Stimulated activated CD4-positive, alpha-beta T cell treated with anti-CD3 and anti-CD28 coated beads, Interleukin-4, amount 100 ng/mL, for 1 hour (primary cell): ENCODE measurements at regions not wholly inside any gene's neighbourhood (a gene's known extent, or its start where the extent isn't known, plus 50 kb on each side); places are given as distances from the start of the nearest gene placed in this dataset.
"Not testable (repeated sequence)": the region's sequence is repeated elsewhere in the genome, so short reads cannot be mapped to it uniquely, and the experiment has no call there.

Experiments used
- DNase-seq: peaks from one replicate; pipeline ENCODE4 v3.0.0-alpha.2; 2020

DNA sequence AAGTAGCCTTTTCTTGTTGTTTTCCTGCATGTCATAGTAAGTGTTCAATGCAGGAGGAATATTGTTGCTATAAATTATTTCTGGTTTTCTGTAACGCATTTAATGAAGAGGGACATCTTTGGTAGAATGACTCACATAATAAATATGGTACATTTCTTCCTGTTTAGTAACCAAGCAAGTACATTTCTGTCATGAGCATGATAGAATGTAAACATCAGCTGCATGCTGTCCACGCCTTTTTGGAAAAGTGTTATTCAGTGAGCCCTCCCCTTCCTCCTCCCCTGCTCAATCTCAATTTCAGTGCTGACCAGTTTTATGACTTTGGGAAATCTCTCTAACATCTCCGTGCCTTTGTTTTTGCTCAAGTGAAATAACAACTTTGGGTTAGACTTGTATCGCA, 664.0 kb downstream of the XPNPEP1 start:
- no peak for DNase-seq

DNA sequence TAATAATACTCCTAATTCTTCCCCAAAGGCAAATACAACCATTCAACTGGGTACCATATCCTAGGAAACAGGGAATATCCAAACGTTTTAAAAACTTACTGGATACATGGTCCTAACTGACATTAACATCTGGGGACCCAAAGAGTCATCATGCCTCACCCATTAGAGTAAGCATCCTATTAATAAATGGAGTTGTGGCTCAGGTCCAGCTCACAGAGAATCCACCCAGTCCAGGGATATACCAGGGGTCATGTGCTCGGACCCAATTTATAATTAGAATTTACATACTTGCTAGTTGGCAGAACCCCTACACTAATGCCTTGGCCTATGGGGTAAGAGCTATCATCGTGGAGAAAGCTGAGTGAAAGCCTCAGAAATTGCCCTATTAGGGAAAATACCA, 670.0 kb downstream of the XPNPEP1 start:
- no peak for DNase-seq

DNA sequence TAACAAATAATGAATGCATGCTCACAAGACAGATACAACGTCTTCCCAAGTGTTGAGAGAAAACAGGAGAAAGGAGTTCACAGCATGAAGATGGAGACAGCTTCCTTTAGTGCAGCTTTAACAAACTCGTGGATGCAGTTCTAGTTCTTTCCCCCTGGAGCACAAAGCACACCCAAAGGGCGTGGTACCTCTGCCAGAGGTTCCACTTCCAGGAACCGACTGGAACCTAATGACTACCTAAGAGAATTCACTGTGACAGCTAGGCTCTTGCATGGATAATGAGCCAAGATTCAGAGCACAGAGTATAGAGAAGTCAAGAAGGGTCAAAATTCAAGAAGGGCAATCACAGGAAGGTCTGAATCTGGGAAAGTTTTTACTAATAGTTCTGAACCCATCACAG, 673.2 kb downstream of the XPNPEP1 start:
- DNase-seq = no peak

DNA sequence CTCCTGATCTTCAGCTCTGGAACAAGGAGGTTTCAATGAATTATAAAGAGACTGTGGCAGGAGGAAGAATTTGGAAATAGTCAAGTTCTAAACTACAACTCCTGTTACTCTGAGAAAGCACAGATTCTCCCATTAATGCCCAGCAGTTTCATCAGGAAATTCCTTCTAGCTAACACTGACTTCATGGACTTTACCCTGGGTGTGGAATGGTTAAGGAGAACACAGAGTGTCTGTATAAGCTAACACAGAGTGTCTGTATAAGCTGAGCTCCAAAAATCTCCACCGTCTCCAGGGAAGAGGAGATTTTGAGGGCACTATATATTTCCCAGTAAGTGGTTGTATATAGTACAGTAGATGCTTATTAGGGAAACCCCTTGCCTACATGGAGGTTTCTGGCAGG, 675.5 kb downstream of the XPNPEP1 start:
- DNase-seq = no peak

DNA sequence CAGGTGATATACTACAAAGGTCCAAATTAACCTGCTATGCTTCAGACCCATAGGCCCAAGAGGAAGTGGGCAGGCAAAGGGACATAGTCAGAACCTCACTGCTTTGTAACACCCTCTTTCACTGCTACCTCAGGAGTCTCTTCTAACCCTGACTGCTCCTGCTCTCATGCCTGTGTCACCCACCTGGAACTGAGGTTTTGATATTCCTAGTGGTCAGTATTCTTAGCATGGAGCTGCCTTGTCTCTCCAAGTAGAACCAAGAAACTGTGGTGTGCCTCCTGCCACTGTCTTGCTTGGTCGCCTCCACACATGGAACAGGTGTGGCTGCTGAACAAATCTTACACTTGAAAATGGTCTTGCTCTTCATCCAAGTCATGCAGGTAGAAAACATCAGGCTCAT, 677.5 kb downstream of the XPNPEP1 start:
- no peak for DNase-seq

DNA sequence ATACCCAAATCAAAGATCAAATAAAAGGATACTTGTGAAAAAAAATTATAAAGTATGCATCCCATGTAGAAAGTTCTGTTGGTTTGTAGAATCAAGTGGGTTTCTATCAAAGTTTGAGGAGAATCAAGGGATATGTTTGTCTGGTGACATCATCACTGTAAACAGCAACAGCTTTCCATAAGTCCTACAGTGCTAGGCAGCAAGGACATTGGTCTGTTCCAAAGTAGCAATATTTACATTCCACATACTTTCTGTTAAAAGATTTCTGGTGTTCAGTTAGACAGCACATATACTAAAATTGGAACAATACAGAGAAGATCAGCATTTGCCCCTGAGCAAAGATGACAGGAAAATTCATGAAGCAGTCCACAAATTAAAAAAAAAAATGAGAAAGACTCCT, 683.9 kb downstream of the XPNPEP1 start:
- DNase-seq = no peak

DNA sequence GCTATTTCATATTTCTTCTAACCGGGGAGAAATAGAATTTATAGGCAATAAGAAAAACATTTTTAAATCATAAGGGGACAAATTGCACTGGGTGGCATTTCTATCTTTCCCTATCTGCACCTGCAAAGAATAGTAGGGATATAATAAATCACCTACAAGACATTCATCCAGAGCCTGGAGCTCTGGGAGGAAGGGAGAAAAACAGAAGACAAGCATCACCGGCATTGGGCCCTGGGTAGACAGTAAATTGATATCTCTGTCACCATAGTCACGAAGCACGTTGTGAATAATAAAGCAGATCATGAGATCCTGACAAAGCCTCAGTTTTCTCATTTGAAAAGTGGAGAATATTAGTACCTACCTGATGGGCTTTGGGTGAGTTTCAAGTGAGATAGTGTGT, 685.6 kb downstream of the XPNPEP1 start:
- no peak for DNase-seq

DNA sequence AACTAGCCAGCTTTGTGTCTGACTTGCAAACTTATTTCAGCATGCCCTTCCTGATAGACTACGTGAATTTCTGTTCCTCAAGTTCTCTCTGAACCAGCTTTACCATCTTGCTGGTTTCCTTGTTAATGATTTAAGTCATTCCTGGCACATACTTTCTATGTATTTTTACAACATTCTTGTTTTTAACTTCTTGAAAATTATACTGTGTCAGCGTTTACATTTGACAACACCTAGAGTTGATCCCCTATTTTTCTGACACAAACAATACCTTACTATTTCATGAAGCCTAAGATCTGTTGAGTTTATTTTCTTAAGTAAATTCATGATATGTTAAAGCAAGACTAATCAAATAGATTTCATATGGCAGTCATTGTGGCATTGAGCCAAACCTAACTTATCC, 686.3 kb downstream of the XPNPEP1 start:
- no peak for DNase-seq

DNA sequence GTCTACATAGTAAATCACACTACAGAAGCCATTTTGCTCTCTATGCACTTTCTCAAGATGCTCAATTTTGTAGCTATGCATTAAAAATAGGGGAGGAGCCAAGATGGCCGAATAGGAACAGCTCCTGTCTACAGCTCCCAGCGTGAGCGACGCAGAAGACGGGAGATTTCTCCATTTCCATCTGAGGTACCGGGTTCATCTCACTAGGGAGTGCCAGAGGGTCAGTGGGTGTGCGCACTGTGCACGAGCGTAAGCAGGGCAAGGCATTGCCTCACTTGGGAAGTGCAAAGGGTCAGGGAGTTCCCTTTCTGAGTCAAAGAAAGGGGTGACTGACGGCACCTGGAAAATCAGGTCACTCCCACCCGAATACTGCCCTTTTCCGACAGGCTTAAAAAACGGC, 699.8 kb downstream of the XPNPEP1 start:
- not testable (repeated sequence) for DNase-seq

DNA sequence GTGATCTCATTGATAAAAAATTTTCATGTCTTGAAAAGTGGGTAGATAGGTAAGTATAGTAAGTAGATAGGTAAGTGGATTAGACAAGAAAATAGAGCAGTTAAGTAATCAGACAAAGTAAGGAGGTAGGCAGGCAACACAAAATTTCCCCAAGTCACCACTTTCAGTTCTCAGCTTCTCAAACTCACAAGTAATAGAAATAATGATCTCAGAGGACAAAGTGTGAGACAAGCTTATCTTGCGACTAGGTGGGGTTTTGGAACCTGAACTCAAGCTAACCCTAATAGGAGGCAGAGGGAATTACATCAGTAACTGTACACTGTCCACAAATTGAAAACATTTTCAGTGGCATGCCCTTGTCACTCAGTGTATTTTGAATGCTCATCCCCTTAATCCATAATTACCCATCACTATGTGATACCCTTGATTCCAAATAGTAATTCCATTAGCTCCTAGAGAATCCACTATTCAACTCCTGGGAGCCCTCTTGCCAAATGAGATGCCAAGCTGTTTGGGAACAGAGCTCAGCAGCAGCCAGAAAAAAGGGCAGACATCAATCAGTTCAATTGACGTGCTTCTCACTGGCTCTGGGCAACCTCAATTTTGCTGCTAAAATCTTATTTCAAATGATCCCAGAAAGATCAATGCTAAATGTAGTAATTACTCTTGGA, 703.2 kb downstream of the XPNPEP1 start:
- DNase-seq = no peak

DNA sequence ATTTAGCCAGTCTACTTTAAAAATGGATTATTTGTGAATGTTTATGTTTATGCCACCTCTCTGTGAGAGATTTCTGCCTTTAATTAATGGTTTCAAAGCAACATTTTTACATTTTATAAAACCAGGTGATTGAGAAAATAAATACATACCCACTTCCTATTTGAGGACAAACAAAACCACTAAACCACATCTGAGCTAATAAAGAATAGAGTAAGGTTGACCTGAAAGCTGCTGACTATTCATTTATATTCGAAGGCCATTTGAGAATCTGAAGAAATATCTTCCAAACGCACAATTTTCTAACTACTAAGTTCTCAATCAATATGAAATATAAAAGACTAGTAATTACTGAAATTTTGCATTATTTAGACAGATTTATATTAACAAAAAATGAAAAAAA, 705.1 kb downstream of the XPNPEP1 start:
- no peak for DNase-seq

DNA sequence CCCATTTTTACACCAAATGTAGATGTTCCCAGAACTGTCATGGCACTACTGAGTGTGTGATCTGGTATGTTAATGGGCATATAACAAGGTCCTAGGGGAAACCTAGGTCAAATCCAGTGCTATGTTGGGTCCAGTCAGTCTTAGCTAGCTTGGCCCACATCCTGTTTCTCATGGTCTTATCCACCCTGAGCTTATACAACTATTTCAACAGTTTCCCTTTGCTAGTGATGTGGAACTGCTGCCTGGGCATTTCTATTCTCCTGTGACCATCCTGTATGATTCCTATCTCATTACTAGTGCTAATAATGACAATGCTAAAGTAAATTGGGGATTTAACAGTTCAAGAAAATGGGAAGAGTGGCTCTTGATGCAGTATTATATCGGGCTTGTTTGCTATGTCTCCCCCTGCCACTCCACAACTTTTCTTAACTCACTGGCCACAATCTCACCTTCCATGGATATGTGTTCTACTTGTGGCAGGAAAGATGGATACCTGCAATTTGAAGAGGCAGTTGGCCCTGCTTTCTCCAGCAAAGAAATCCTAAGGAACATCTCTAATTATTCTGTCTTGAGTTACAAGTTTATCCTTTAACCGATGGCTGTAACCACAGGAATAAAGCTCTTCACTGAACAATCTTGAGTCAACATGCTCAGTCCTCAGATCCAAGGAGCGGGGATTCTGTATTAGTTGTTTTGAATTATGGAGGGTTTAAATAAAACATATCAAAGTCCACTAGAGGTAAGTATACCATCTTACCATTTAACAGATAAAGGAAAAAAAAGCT, 707.8 kb downstream of the XPNPEP1 start:
- DNase-seq = no peak

DNA sequence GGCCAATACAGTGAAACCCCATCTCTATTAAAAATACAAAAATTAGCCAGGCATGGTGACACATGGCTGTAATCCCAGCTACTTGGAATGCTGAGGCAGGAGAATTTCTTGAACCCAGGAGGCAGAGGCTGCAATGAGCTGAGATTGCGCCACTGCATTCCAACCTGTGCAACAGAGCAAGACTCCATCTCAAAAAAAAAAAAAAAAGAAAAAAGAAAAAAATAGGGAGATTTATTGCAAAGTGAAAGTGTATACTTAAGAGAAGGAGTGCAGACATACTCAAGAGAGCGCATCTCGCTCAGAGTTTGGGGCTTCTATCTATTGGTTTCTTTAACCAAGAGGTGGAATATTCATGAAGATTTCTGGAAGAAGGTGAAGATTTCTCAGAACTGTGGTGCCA, 708.4 kb downstream of the XPNPEP1 start:
- DNase-seq = not testable (repeated sequence)

DNA sequence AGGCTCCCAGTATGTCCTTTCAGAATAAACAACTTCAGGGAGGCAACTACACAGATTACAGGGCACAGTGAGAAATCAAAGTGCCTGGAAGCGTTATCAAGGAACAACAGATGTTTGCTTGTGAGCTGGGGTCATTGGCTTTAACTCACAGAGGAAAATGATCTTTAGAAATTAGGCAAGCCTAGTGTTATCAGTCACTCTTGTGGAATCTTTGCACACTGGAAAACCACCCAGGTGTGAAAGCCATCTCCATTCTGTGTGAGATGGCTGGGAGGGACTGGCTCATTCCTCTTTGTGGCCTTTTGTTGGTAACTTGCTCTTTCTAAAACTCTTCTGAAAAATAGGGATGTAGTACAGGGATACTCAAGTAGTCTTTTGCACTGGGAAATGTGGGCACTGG, 716.0 kb downstream of the XPNPEP1 start:
- DNase-seq = no peak

DNA sequence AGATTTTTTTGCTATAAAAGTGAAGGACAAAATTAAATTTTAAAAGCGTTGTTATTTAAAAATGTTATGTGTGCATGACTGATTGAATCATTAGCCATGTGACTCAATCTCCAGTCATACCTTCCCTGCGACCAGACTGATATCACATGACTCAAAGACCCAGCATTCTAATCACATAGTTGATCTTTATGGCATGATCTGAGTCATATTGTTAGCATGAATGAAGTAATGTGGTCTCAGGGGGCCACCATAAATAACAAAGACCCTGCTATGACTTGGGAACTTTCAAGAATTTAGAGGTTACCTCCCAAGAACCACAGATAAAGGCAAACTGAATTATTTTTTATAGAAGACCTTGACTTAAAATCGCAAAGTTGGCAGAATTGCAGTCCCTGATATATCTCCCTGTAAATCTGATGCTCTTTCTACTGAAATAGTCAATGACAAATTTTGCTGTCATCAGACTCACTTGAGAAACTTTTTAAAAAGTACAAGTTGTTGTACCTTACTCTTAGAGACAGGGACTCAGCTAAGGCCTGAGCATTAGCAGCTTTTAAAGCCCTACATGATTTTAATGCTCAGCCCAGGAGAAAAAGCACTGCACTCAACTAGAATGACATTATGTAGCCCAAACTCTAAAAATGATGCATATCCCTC, 717.3 kb downstream of the XPNPEP1 start:
- no peak for DNase-seq

DNA sequence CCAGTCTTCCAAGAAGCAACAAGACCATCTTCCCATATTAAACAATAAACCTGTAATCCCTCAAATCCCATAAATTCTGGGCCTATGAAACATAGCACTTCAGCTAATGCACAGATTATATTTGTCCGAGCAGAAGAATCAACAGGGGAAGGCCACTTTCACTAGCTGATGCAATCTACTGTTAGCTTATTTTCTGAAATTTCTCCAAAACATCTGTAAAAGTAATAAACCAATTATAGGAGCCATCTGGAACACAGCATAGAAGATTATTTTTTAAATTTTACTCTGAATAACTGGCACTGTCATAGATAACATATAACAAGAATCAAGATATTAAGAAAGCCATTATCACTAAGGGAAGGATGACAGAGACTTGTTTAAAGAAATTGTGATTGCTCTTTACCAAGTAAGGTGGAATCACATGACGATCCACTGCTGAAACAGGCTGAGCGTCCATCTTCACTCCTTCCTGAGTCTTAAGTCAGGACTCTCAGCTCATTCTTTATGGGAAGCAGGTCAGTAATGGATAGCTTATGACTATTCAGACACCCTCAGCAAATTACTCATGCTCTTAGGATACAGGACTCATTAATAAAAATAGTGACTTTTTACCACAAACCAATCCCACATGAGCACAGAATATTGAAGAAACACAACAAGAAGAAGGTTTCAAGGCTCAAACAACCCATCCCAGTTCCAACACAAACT, 719.5 kb downstream of the XPNPEP1 start:
- no peak for DNase-seq

DNA sequence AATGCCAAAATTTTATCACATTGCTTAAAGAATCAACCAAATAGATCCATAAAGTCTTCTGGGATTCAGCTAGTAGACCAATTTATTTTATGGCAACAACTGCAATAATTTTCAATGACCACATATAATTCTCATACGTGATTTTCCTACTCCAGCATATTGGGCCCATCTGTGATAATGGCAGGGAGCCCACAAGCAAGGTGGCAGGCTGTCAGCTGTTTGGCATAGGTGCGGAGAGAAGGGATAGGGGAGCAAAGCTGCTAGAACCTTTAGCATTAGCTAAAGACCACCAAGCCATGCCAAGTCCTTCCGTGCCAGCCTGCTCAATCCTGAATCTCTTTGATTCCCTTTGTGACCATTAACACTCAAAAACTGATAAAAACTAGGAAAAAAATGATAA, 721.2 kb downstream of the XPNPEP1 start:
- DNase-seq = no peak

DNA sequence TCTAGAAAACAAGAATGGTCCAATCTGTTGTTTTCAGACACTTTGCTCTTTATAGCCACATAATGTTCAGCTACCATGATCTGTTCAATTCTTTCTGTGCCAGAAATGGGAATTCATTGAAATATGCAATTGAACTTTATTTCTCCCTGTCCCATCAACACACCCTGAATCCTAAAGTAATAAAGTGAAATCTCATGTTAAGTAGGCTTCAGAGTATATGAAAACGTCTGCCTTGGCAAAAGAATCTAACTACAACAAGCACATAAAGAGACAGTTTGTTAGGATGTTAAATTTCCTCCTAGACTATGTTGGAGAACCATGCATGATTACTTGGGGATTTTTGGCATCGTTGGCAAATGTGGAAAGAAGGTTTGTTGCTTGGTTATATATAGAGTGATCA, 722.7 kb downstream of the XPNPEP1 start:
- no peak for DNase-seq

DNA sequence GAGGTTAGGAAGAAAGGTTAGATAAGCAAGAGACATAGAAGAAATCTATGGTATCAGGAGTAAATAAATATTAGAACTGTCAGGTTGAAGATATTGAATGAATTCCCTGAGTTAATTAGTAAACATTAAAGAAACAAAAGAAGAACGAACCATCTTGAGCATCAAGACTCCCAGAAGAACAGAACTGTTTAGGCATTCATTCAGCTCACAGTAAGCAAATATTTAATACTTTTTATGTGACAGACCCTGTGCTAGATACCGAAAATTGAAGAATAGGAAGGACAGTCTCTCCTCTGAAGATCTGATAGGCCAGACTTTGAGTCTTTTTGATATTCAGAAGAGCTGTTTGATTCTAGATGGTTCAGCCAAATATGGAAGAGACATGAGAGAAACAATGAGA, 731.5 kb downstream of the XPNPEP1 start:
- no peak for DNase-seq

DNA sequence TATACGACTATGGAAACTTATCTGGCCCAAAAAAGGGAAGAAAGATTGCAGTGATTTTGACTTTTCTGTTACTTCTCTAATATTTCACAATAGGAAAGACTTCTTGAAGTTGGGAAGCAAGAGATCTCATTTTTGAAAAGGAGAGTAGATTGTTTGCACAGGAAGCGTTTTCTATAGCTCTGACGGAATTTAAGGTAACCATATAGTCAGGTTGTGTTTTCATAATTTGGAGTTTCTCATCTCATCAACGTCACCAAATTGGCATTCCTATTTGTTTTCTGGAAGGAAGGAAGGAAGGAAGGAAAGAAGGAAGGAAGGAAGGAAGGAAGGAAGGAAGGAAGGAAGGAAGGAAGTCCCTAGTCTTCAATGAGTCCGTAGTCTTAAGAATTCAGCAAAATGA, 732.0 kb downstream of the XPNPEP1 start:
- no peak for DNase-seq

DNA sequence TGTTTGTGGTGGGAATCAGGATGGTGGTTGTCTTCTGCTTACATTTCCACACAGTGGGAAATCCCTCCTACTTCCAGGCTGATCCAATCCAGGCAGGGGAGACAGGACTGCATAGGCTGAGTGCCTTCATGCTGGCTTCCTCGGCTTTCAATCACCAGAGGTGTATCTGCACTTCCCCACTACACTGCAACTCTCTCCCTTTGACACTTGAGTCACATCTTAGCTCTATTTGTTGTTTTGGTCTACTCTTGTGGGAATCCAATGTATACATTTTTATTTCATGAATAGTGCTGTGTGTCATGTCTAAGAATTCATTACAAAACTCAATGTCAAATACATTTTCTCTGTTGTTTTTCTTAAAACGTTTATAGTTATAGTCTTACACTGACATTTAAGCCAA, 735.6 kb downstream of the XPNPEP1 start:
- DNase-seq = no peak

DNA sequence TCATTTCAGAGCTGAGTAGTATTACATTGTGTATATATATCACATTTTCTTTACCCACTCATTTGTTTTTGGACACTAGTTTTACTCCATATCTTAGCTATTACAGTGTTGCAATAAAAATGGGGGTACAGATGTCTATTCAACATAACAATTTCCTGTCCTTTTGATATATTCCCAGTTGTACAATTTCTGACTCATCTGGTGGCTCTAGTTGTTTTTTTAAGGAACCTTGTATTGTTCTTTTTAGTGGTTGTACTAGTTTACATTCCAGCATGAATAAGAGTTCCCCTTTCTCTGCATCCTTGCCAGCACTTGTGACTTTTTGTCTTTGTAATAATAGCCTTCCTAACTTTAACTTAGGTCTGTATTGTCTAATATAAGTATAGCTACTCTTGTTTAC, 739.9 kb downstream of the XPNPEP1 start:
- no peak for DNase-seq

DNA sequence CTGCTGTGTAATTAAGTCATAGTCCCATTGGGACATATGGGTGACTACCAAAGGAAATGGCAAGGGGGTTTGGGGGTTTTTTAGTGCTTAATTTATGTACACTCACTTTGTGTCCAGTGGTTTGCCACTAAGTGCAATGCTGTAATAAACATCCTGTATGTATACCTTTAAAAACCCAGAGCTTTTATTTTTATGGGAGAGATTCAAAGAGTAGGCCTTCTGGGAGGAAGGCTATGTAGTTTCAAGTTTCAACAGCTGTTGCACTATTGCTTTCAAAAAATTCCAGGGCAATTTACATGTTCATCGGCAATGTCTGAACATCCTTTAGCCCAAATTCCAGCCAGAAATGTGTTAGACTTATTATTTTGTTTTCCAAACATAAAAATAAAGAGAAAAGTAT, 744.7 kb downstream of the XPNPEP1 start:
- DNase-seq = no peak

DNA sequence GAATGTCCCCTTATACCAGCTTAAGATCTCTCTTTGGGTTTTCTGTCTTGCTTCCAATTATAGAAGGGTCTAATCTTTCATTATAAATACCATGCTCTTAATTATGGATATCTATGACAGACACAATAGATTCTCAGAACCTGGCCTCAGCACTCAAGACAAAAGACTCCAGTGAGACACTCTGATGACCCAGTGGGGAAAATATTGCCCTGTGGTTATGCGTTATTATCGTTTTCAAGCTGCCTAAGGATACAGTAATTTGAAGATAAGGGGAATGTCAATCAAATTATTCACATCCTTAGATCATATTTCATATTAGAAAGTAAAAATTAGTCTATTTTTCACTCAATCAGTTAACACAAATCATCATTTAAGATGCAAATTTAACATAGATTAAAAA, 748.8 kb downstream of the XPNPEP1 start:
- no peak for DNase-seq
